IPS-18a (cell line): ENCODE measurements at regions not wholly inside any gene's neighbourhood (a gene's known extent, or its start where the extent isn't known, plus 50 kb on each side); places are given as distances from the start of the nearest gene placed in this dataset.

Experiments
- H3K27ac ChIP-seq: one replicate; pipeline ENCODE4 v1.5.1; 2013; ENCODE audit warnings: low read length
- H3K27me3 ChIP-seq: one replicate; pipeline ENCODE4 v1.6.1; 2013; ENCODE audit warnings: mild to moderate bottlenecking, low read length; ENCODE audit not compliant: control insufficient read depth, insufficient read depth
- H3K36me3 ChIP-seq: one replicate; pipeline ENCODE4 v1.6.1; 2013; ENCODE audit warnings: low read depth, low read length; ENCODE audit not compliant: control insufficient read depth
- H3K4me1 ChIP-seq: one replicate; pipeline ENCODE4 v1.6.1; 2013; ENCODE audit warnings: low read depth, low read length; ENCODE audit not compliant: control insufficient read depth
- H3K4me3 ChIP-seq: one replicate; pipeline ENCODE4 v1.5.1; 2013; ENCODE audit warnings: low read length
- H3K9ac ChIP-seq: one replicate; pipeline ENCODE4 v1.6.1; 2013; ENCODE audit warnings: mild to moderate bottlenecking, low read length, moderate library complexity
- H3K9me3 ChIP-seq: one replicate; pipeline ENCODE4 v1.6.1; 2013; ENCODE audit warnings: low read depth, low read length; ENCODE audit not compliant: control insufficient read depth

DNA sequence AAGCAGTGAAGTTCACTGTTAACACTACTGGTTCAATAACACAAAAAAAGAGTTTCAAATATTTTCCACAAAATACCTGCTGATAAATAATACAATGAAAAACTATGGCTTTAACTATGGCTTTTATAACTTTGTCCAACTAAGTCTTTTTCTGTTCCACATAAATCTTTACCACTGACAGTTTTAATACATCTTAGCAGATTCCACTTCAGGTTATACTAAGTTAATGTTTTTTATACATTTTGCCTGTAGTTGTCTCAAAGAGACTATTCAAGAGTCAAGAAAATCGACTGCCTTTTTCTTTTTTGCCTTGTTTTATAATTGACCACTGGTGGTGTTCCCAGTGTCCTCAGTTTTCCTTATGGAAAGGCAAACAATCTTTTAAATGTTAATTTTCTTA is 379.7 kb upstream of the PMFBP1 start:
- Histone ChIP-seq H3K9me3 (no peaks in the 10 kb centered on the region), H3K4me1 (no peaks in the 10 kb centered on the region), H3K9ac (no peak overlapping the region), H3K4me3 (no peak overlapping the region), H3K36me3 (no peaks in the 10 kb centered on the region), H3K27me3 (no peaks in the 10 kb centered on the region), H3K27ac (no peak overlapping the region)

DNA sequence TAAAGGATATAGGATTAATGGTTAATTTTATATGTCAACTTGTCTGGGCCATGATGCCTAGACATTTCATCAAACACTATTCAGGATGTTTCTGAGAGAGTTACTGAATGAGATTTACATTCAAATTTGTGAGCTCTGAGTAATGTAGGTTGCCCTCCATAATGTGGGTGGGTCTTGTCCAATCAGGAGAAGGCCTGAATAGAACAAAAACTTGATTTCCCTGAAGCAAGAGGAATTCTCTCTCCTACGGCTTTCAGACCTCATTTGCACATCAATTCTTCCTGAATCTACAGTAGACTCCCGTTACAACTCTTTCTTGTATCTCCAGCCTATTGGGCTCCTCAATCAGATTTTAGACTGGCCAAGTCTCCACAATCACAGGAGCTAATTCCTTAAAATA is 377.9 kb upstream of the PMFBP1 start:
- no peaks in the 10 kb centered on the region for H3K9me3 ChIP-seq
- no peaks in the 10 kb centered on the region for H3K36me3 ChIP-seq
- H3K9ac ChIP-seq: no peak overlapping the region
- H3K4me1 ChIP-seq: no peaks in the 10 kb centered on the region
- H3K27me3 ChIP-seq: no peaks in the 10 kb centered on the region
- H3K4me3 ChIP-seq: no peak overlapping the region
- no peak overlapping the region for H3K27ac ChIP-seq

DNA sequence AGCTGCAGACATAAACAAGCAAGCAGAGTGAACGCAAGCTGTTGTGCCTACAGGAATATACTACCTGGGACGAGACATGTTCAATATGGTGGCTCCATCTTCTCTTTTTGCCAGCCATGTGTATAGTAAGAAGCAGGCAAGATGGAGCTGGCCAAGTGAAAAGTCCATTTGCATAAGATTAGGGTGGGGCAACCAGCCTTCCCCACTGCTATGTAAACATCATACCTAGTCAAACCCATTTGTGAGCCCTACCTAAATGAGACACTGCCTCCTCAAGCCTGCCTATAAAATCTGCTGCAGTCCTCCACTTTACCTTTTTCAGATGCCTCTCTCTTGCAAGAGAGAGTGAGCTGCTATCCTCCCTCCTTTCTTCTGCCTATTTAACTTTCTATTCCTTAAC is 370.1 kb upstream of the PMFBP1 start:
- no peak overlapping the region for H3K4me3 ChIP-seq
- no peaks in the 10 kb centered on the region for H3K27me3 ChIP-seq
- no peaks in the 10 kb centered on the region for H3K9me3 ChIP-seq
- H3K4me1 ChIP-seq: no peaks in the 10 kb centered on the region
- H3K27ac ChIP-seq: no peak overlapping the region
- H3K36me3 ChIP-seq: no peaks in the 10 kb centered on the region
- no peak overlapping the region for H3K9ac ChIP-seq

DNA sequence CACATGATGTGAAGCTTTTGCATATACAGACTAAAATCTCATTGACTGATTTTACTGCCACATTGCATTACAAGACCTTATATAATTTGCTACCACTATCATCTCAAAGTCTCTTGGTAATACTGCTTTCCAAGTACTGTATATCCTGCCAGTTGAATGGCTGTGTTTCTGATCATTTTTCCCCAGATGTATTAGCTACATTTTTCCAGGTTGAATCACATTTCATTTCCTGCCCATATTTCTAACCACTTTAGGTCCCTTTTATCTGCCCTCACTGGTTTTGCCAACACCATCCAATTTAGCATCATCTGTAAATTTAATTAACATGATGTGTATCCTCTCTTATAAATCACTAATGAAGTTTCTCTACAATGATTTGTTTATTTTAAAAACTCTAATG is 365.7 kb upstream of the PMFBP1 start:
- Histone ChIP-seq H3K36me3 (no peaks in the 10 kb centered on the region), H3K27me3 (no peaks in the 10 kb centered on the region), H3K9ac (no peak overlapping the region)

DNA sequence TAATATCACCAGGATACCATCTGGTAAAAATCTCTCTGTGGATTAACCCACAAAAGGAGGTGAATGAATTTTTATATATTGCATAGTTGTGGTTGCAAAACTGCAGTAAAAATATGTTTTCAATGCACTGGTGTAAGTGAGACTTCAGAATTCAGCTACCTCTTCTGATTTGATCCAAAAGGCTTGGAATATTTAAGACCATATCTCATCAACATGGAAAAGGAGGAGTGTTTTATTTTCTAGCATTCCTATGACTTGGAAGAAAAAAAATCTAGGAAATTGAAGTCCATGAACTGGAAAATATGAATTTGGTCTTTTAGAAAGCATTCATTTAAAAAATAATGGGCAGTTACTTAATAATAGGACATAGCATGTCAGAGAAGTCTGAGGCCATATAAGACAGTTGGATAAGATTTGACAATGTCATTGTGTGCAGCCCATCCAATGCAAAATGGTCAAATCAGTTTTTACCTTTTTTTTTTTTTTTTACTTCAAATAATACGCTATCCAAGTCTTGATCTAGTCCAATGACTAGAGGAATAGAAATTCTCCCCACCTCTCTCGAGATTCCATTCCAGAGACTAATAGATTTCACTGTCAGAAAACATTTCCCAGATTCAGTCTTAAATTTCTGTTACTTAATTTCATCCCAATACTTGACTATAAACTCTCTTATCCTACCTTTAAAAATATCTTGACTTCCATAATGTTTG is 364.9 kb upstream of the PMFBP1 start:
- Histone ChIP-seq H3K9ac (no peak overlapping the region), H3K9me3 (no peaks in the 10 kb centered on the region), H3K4me1 (no peaks in the 10 kb centered on the region), H3K27ac (no peak overlapping the region), H3K36me3 (no peaks in the 10 kb centered on the region), H3K4me3 (no peak overlapping the region), H3K27me3 (no peaks in the 10 kb centered on the region)

More for the DNA sequence above, 365.7 kb upstream of the PMFBP1 start:
- H3K27ac ChIP-seq: no peak overlapping the region
- H3K9me3 ChIP-seq: no peaks in the 10 kb centered on the region
- H3K4me1 ChIP-seq: no peaks in the 10 kb centered on the region
- H3K4me3 ChIP-seq: no peak overlapping the region

DNA sequence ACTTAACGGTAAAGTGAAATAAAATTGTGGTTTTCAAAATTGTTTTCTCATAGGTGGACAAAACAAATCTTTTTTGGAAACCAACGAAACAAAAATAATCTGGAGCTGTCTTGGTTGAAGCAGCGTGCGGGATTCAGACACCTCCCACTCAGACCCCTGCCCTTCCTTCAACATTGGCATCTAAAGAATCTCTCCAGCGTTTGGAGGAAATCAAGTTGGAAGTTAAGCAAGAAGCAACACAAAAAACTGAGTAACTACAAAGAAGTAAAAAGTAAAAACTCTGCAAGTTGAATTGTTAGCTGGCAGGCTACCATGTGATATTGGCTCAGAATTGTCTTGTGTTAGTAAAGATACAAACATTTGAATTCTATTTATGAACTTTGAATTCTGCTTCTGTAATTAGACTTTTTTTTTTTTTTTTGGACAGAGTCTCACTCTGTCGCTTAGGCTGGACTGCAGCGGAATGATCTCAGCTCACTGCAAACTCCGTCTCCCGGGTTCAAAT is 361.0 kb upstream of the PMFBP1 start:
- H3K27me3 ChIP-seq: no peaks in the 10 kb centered on the region
- H3K9ac ChIP-seq: no peak overlapping the region
- H3K9me3 ChIP-seq: no peaks in the 10 kb centered on the region
- no peak overlapping the region for H3K27ac ChIP-seq
- H3K4me1 ChIP-seq: no peaks in the 10 kb centered on the region
- no peak overlapping the region for H3K4me3 ChIP-seq
- no peaks in the 10 kb centered on the region for H3K36me3 ChIP-seq

DNA sequence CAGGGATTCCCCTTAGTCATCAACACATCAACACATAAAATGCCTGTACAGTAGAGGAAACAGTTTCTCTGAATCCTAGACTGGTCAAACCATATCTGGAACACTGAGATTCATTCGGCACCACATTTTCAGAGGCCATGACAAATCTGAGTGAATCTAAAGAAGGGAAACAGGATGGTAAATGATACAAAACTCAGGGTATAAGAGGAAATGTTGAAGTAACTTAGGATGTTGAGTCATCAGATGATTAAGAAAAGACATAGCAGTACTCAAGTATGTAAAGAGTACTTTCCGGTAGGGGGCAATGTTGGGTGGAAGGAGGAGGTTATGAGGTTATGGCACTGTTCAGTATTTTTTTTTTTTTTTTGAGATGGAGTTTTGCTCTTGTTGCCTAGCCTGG is 358.5 kb upstream of the PMFBP1 start:
- H3K4me3 ChIP-seq: no peak overlapping the region
- H3K9ac ChIP-seq: no peak overlapping the region
- H3K27ac ChIP-seq: no peak overlapping the region
- no peaks in the 10 kb centered on the region for H3K27me3 ChIP-seq
- no peaks in the 10 kb centered on the region for H3K9me3 ChIP-seq
- no peaks in the 10 kb centered on the region for H3K36me3 ChIP-seq
- no peaks in the 10 kb centered on the region for H3K4me1 ChIP-seq

DNA sequence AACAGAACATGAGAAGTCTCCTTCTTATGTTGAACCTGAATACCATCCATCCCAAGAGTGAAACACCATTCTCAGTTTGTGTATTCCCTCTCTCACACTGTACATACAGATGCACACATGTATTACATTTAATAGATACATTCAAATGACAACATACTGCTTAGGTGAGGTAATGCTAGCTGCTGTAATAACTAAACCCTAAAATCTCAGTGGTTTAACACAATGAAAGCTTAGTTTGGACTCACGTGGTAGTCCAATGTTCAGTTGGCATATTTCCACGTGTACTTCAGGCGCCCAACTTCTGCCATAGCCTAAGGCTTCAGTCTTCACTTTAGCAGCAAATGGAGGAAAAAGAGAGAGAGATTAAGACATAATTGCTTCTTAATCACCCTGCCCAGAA is 351.1 kb upstream of the PMFBP1 start:
- no peak overlapping the region for H3K4me3 ChIP-seq
- H3K27ac ChIP-seq: no peak overlapping the region

DNA sequence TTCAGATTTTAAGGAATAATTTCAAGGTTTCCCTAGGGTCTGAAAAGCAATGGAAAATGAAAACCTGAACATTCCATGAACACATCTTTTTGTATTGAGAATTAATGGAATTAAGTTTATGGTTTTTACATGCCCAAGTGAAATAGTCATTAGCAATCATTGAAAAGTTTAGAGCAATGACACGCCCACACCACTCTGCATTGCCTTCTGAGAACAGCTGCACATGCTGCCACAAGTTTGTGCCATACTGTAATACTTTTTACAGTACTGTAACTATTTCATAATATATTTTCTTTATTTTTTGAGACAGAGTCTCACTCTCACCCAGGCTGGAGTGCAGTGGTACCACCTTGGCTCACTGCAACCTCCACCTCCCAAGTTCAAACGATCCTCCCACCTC is 345.2 kb upstream of the PMFBP1 start:
- no peaks in the 10 kb centered on the region for H3K27me3 ChIP-seq

More for the DNA sequence above, 351.1 kb upstream of the PMFBP1 start:
- H3K9me3 ChIP-seq: peaks cover 12% of the 10 kb centered on the region
- no peaks in the 10 kb centered on the region for H3K27me3 ChIP-seq
- no peaks in the 10 kb centered on the region for H3K36me3 ChIP-seq
- H3K9ac ChIP-seq: no peak overlapping the region
- H3K4me1 ChIP-seq: no peaks in the 10 kb centered on the region

DNA sequence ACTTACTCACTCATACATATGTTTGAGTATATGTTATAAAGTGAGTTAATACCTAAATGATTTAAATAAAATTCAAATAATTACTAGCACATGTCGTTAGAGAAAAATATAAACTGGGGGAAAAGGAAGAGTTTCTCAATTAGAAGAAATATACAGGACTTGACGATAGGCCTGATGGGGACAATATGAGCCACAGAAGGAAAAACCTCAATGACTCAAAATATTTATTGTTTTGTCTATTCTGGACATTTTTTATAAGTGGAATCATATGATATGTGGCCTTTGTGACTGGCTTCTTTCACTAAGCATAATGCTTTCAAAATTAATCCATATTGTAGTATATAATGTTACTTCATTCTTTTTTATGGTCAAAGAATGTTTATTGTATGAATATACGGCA is 339.2 kb upstream of the PMFBP1 start:
- Histone ChIP-seq H3K4me1 (no peaks in the 10 kb centered on the region), H3K36me3 (no peaks in the 10 kb centered on the region), H3K27me3 (no peaks in the 10 kb centered on the region), H3K9ac (no peak overlapping the region), H3K9me3 (no peaks in the 10 kb centered on the region), H3K4me3 (no peak overlapping the region), H3K27ac (no peak overlapping the region)

More for the DNA sequence above, 345.2 kb upstream of the PMFBP1 start:
- H3K4me3 ChIP-seq: no peak overlapping the region
- H3K9me3 ChIP-seq: peaks cover 7% of the 10 kb centered on the region
- H3K4me1 ChIP-seq: no peaks in the 10 kb centered on the region
- no peak overlapping the region for H3K9ac ChIP-seq
- H3K27ac ChIP-seq: no peak overlapping the region
- no peaks in the 10 kb centered on the region for H3K36me3 ChIP-seq

DNA sequence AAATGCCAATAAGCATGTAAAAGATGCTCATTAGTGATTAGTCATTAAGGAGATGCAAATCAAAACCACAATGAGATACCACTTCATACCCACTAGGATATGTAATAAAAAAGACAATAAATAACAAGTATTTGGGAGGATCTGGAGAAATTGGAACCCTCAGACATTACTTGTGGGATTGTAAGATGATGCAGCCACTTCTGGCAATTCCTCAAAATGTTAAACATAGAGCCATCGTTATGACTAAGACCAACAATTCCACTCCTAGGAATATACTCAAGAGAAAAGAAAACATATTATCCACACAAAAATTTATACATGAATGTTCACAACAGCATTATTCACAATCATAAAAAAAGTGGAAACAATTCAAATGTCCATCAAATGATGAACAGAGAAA is 336.2 kb upstream of the PMFBP1 start:
- Histone ChIP-seq H3K27me3 (no peaks in the 10 kb centered on the region), H3K4me1 (no peaks in the 10 kb centered on the region)

DNA sequence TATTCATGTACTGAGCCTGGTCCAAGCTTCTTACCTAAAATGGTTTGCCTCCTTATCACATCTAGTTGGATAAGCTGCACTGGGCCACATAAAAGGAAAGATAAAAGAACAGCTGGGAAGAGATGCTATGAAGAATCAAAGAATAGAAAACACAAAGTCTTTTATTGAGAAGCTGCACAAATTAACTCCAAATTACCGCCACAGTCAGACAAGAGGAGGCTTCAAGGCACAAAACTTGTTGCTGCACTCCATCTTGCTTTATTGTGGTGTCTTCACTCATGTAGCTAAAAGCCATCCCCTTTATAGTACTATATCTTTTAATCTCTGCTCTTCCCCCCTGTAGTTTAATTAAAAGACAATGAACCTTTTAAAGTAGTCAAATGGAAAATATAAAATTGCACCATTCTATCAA is 330.6 kb upstream of the PMFBP1 start:
- Histone ChIP-seq H3K4me1 (peaks cover 8% of the 10 kb centered on the region), H3K27me3 (no peaks in the 10 kb centered on the region), H3K9ac (peak overlapping the region; percentile 42), H3K9me3 (no peaks in the 10 kb centered on the region), H3K27ac (no peak overlapping the region), H3K36me3 (no peaks in the 10 kb centered on the region), H3K4me3 (no peak overlapping the region)

More for the DNA sequence above, 336.2 kb upstream of the PMFBP1 start:
- Histone ChIP-seq H3K9me3 (no peaks in the 10 kb centered on the region), H3K4me3 (no peak overlapping the region), H3K27ac (no peak overlapping the region), H3K36me3 (no peaks in the 10 kb centered on the region), H3K9ac (no peak overlapping the region)
